Activated naive CD4-positive, alpha-beta T cell treated with Interleukin-2 at 50 U/mL for 16 hours (primary cell): ENCODE measurements at regions not wholly inside any gene's neighbourhood (a gene's known extent, or its start where the extent isn't known, plus 50 kb on each side); places are given as distances from the start of the nearest gene placed in this dataset.

Source experiments
- DNase-seq: peaks from one replicate; pipeline ENCODE4 v3.0.0-alpha.2; 2020

GRCh38 chr16:80029761-80030481 is 429.4 kb upstream of the MAF start:
- no peak for DNase-seq

- DNase-seq, result no peak
Observed at GRCh38 chr16:80029381-80029630, 428.8 kb upstream of the MAF start.

DNA sequence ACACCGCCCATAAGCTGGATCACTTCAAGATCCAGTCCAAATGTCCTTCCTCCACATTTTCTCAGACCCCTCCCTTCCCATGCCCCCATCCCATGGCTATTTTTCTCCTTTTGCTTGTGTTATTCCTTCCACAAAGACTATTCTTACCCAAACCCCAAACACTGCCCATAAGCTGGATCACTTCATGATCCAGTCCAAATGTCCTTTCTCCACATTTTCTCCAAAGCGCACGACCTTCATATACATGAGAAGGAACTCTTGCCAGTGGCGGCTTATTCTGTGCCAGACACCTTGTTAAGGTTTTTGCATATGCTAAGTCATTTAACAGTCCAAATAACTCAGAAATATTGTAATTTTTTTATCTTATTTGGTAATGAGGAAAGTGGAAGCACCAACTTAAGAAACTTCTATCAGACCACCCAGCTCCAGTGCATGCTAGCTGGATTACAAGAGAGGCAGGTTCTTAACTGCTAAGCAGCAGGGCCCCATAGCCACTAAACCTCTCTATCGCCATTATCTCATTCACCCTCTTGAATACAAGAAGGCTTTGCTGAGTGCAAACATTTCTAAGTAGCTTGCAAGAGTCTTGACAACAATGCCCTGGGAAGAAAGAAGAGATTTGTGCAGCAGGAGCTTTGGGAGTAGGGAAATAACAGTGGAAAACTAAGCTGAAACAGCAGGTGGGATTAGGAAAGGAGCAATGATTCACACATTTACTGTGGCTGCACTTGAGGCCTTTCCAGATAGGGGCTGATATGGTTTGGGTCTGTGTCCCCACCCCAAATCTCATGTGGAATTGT is 428.2 kb upstream of the MAF start:
- DNase-seq, result no peak

- DNase-seq, result peak; percentile 54
Observed at GRCh38 chr16:80027007-80027965, 426.7 kb upstream of the MAF start.

DNA sequence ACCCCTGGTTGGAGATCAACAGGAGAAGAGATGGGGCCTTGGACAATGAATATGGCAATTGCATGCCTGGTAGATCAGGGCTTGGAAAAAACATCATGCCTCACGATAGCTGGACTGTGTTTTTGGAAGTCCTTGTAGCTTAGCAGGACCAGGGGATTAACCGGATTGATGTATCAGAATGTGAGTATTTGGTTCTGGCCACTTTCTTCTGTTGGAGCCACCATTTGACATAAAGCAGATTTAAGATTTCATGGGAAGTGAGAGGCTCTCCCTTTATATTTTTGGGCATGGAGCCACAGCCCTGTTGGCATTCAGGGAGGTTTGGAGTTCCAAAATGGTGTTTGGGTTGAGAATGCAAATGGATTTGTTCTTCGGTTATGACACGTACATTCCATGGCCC is 424.7 kb upstream of the MAF start:
- DNase-seq, result no peak

- no peak for DNase-seq
Observed at GRCh38 chr16:80024443-80024842, 423.9 kb upstream of the MAF start.

GRCh38 chr16:80023865-80024264 is 423.3 kb upstream of the MAF start:
- DNase-seq, result no peak

GRCh38 chr16:80019395-80019794 is 418.9 kb upstream of the MAF start:
- DNase-seq, result no peak

- DNase-seq, result no peak
Observed at GRCh38 chr16:80018466-80018865, 417.9 kb upstream of the MAF start.

GRCh38 chr16:80016731-80017326 is 416.3 kb upstream of the MAF start:
- DNase-seq, result no peak

- no peak for DNase-seq
Observed at GRCh38 chr16:80015566-80015965, 415.0 kb upstream of the MAF start.

DNA sequence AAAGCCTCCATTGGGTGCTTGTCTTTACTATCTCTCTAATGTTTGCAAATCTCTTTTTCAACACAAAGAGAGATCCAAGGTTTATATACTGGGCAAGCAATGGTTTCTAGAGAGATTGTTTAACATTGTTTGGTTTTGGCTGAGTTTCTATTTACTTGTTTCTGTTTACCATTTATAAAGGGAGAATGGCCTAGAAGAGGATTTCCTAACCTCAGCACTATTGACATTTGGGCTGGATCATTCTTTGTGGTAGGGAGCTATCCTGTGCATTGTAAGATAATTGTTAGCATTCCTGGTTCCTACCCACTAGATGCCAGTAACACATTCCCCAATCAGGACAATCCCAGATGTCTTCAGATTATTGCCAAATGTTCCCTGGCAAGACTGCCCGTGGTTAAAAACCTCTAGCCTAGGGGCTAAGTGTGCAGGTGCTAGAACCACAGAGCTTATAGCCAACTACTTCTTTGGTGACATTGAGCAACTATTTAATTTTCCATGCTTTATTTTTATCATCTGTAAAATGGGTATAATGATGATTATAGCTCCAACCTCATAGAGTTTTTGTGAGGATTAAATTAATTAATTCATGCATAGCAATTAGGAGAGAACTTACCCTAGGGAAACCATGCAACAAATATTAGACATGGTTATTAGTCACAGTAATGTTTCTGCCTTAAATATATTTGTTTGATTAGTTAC is 413.9 kb upstream of the MAF start:
- no peak for DNase-seq

DNA sequence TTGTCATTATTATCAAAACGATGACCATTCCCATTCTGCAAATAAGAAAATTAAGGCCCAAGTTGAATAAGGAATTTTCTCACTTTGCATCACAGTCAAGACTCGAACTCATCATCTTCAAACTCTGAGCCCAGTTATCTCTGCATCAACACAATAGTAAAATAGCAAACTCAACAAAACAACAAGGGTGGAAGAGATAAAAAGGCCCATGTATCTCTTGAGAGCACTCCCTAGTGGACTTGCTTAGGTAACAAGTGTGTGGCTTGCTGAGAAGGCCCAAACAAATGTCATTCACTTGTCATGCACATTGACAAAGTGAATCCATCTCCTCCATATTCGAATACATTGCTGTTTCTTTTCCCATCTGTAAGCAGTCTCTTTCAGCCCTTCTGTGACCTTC is 412.0 kb upstream of the MAF start:
- DNase-seq, result no peak

DNA sequence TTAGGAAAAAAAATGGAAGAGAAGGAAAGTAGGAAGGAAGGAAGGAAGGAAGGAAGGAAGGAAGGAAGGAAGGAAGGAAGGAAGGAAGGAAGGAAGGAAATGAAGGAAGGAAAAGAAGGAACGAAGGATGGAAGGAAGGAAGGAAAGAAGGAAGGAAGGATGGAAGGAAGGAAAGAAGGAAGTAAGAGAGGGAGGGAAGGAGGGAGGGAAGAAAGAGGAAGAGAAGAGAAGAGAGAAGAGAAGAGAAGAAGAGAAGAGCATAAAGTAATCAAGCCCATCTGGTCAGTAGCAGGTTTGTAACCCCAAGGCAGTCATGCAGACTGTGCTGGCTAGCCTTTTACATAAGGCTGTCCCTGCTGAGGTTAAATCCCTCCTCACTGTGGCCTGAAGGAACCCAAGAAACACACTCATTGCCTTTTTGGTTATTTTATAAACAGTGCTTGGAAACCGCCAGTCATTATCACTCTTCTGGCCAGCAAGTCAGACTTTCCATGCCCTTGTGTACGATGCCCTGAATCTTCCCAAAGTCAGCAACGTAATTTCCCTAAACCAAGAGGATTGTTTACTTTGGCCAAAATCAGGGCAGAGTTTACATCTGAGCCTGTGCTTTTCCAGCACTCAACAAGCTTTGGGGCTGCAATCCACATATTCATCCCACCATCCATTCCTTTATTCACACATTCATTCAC is 409.6 kb upstream of the MAF start:
- no peak for DNase-seq

DNA sequence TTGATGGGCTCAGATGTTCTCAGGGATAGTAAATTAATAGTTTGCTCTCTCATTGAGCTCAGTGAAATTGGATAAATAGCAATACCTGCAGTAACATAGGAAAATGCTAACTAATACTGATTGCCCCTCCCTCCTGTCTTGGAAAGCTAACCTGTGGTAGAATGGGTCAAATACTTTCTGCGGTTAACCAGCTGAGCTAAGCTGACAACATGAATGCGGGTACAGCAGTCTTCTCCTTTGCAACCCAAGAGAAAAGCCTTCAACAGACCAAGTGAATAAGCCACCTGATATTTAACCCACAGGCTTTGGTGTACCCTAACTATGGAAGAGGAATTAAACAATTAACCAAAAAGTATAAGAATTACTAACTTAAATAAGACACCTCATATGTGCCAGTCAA is 408.3 kb upstream of the MAF start:
- DNase-seq, result no peak

GRCh38 chr16:80007231-80007630 is 406.7 kb upstream of the MAF start:
- no peak for DNase-seq

GRCh38 chr16:80006241-80007215 is 406.0 kb upstream of the MAF start:
- DNase-seq, result no peak

GRCh38 chr16:80004113-80004512 is 403.6 kb upstream of the MAF start:
- no peak for DNase-seq

DNA sequence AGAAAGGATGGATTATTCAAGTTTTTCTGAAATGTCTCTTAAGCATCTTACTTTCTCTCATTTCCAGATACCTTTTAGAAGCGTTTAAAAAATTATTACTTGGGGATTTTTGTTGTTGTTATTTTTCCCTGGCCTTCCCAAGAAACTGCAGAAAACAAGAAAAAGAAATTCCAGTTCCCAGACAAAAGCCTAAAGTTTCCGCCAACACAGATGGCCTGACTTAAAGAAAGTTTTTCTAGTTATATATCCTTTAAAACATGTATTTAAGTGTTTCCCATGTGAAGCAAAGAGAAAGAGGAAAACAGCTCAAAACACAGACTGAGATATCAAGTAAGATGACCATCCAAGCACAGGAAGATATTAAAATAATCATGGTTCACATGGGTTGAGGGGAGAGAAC is 401.7 kb upstream of the MAF start:
- no peak for DNase-seq

- no peak for DNase-seq
Observed at GRCh38 chr16:79998143-79998542, 397.6 kb upstream of the MAF start.

- no peak for DNase-seq
Observed at GRCh38 chr16:79997257-79997656, 396.7 kb upstream of the MAF start.
